RWPE2 (cell line): ENCODE measurements at regions not wholly inside any gene's neighbourhood (a gene's known extent, or its start where the extent isn't known, plus 50 kb on each side); places are given as distances from the start of the nearest gene placed in this dataset.

Experiments
- ATAC-seq: fragments of 200-7000 bp; cut with Tn5 transposase; 3 replicates; pipeline ENCODE4 v1.9.1; 2021; ENCODE audit warnings: low read depth
- DNase-seq: peaks from one replicate; pipeline ENCODE4 v3.0.0-alpha.2; 2020; ENCODE audit warnings: low spot score
- H3K27ac ChIP-seq: fragments of 450-650 bp; 2 replicates; pipeline ENCODE4 v1.5.1; 2017; ENCODE audit warnings: mild to moderate bottlenecking; ENCODE audit not compliant: poor library complexity, severe bottlenecking
- H3K27me3 ChIP-seq: fragments of 250-450 bp; sonication (Bioruptor Pico); 2 replicates; pipeline ENCODE4 v1.5.1; 2021; ENCODE audit warnings: mild to moderate bottlenecking, moderate library complexity; ENCODE audit not compliant: insufficient read depth, poor library complexity, severe bottlenecking
- H3K36me3 ChIP-seq: fragments of 250-450 bp; sonication (Bioruptor Pico); 2 replicates; pipeline ENCODE4 v1.5.1; 2020; ENCODE audit warnings: low read depth, mild to moderate bottlenecking, moderate library complexity
- H3K4me1 ChIP-seq: fragments of 250-450 bp; sonication (Bioruptor Pico); 2 replicates; pipeline ENCODE4 v1.5.1; 2021; ENCODE audit warnings: mild to moderate bottlenecking, moderate library complexity; ENCODE audit not compliant: insufficient read depth, poor library complexity, severe bottlenecking
- H3K4me3 ChIP-seq: fragments of 250-450 bp; sonication (Bioruptor Pico); 2 replicates; pipeline ENCODE4 v1.5.1; 2021; ENCODE audit warnings: mild to moderate bottlenecking, moderate library complexity; ENCODE audit not compliant: severe bottlenecking
- H3K9me3 ChIP-seq: fragments of 250-450 bp; sonication (Bioruptor Pico); 2 replicates; pipeline ENCODE4 v1.5.1; 2021; ENCODE audit warnings: mild to moderate bottlenecking, moderate library complexity; ENCODE audit not compliant: severe bottlenecking
- CTCF ChIP-seq: fragments of 450-650 bp; IDR thresholded peaks from one replicate; pipeline ENCODE4 v1.5.1; 2017; ENCODE audit warnings: mild to moderate bottlenecking, moderate library complexity; ENCODE audit not compliant: poor library complexity, severe bottlenecking

- Histone ChIP-seq H3K4me3 (no peak overlapping the region), H3K36me3 (no peaks in the 10 kb centered on the region), H3K27ac (no peak overlapping the region), H3K4me1 (no peaks in the 10 kb centered on the region), H3K9me3 (no peaks in the 10 kb centered on the region), H3K27me3 (peaks cover 11% of the 10 kb centered on the region)
- ATAC-seq (no peak), DNase-seq (no peak)
- no peak for TF ChIP-seq CTCF
Observed at GRCh38 chr5:63164838-63165535, 586.4 kb downstream of the LRRC70 start.

- ATAC-seq: no peak
- no peak for DNase-seq
- Histone ChIP-seq H3K4me1 (no peaks in the 10 kb centered on the region), H3K27me3 (peaks cover 11% of the 10 kb centered on the region), H3K36me3 (no peaks in the 10 kb centered on the region), H3K27ac (no peak overlapping the region), H3K9me3 (no peaks in the 10 kb centered on the region), H3K4me3 (no peak overlapping the region)
- TF ChIP-seq CTCF: no peak
Observed at GRCh38 chr5:63164339-63164738, 585.7 kb downstream of the LRRC70 start.

GRCh38 chr5:63155310-63155631, 576.7 kb downstream of the LRRC70 start:
- Histone ChIP-seq H3K27me3 (peaks cover 2% of the 10 kb centered on the region), H3K27ac (no peak overlapping the region), H3K4me1 (no peaks in the 10 kb centered on the region), H3K36me3 (no peaks in the 10 kb centered on the region), H3K4me3 (no peak overlapping the region), H3K9me3 (no peaks in the 10 kb centered on the region)
- TF ChIP-seq CTCF: no peak
- ATAC-seq (no peak), DNase-seq (no peak)

- no peak overlapping the region for H3K4me3 ChIP-seq
- no peak for ATAC-seq
- no peaks in the 10 kb centered on the region for H3K36me3 ChIP-seq
- H3K4me1 ChIP-seq: no peaks in the 10 kb centered on the region
- DNase-seq: no peak
- no peak for TF ChIP-seq CTCF
- peaks cover 6% of the 10 kb centered on the region for H3K27me3 ChIP-seq
- H3K27ac ChIP-seq: no peak overlapping the region
- no peaks in the 10 kb centered on the region for H3K9me3 ChIP-seq
Observed at GRCh38 chr5:63154476-63155309, 576.1 kb downstream of the LRRC70 start.

GRCh38 chr5:63152871-63153270, 574.3 kb downstream of the LRRC70 start:
- TF ChIP-seq CTCF: no peak
- Histone ChIP-seq H3K4me1 (no peaks in the 10 kb centered on the region), H3K27ac (no peak overlapping the region), H3K4me3 (no peak overlapping the region), H3K9me3 (no peaks in the 10 kb centered on the region), H3K36me3 (no peaks in the 10 kb centered on the region), H3K27me3 (peaks cover 6% of the 10 kb centered on the region)
- DNase-seq (no peak), ATAC-seq (no peak)
